CD4-positive, alpha-beta T cell treated with Interleukin-10 for 1 hour (primary cell): ENCODE measurements at regions not wholly inside any gene's neighbourhood (a gene's known extent, or its start where the extent isn't known, plus 50 kb on each side); places are given as distances from the start of the nearest gene placed in this dataset.
"Not testable (repeated sequence)": the region's sequence is repeated elsewhere in the genome, so short reads cannot be mapped to it uniquely, and the experiment has no call there.

Experiments
- DNase-seq: peaks from one replicate; pipeline ENCODE4 v3.0.0-alpha.2; 2020

DNA sequence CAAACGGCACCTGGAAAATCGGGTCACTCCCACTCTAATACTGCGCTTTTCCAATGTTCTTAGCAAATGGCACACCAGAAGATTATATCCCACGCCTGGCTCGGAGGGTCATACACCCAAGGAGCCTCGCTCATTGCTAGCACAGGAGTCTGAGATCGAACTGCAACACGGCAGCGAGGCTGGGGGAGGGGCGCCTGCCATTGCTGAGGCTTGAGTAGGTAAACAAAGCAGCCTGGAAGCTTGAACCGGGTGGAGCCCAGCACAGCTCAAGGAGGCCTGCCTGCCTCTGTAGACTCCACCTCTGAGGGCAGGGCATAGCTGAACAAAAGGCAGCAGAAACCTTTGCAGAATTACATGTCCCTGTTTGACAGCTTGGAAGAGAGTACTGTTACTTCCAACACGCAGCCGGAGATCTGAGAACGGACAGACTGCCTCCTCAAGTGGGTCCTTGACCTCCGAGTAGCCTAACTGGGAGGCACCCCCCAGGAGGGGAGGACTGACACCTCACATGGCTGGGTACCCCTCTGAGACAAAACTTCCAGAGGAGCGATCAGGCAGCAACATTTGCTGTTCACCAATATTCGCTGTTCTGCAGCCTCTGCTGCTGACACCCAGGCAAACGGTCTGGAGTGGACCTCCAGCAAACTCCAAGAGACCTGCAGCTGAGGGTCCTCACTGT lies 472.3 kb upstream of the PHF14 start:
- not testable (repeated sequence) for DNase-seq

DNA sequence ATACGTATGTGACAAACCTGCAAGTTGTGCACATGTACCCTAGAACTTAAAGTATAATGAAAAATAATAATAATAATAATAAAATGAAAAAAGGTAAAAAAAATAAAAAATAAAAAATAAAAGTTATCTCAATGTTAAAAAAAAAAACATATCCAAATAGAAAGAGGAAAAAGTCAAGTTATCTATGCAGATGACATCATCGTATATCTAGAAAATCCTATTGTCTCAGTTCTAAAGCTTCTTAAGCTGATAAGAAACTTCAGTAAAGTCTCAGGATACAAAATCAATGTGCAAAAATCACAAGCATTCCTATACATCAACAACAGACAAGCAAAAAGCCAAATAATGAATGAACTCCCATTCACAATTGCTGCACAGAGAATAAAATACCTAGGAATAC lies 466.6 kb upstream of the PHF14 start:
- no peak for DNase-seq

DNA sequence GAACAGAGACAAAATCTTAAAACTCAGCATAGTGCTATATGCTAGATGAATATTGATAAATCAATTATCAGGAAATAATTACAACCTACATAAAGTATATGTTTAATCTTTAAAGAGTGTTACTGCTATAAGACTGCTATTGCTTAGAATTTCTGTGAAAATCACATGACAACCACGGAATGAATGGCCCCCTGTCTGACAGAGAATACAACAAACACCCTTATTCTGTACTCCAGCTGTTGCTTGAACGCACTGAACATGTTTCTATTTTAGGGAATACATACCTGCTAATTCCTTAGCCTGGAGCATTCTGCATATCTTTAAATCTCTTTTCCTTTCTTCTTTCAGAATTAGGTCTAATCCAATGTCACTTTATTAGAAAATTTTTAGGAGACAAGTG lies 452.4 kb upstream of the PHF14 start:
- no peak for DNase-seq

DNA sequence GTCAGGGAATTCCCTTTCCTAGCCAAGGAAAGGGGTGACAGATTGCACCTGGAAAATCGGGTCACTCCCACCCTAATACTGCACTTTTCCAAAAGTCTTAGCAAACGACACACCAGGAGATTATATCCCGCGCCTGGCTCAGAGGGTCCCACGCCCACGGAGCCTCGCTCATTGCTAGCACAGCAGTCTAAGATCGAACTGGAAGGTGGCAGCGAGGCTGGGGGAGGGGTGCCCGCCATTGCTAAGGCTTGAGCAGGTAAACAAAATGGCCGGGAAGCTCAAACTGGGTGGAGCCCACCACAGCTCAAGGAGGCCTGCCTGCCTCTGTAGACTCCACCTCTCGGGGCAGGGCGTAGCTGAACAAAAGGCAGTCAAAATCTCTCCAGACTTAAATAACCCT lies 440.2 kb upstream of the PHF14 start:
- not testable (repeated sequence) for DNase-seq

DNA sequence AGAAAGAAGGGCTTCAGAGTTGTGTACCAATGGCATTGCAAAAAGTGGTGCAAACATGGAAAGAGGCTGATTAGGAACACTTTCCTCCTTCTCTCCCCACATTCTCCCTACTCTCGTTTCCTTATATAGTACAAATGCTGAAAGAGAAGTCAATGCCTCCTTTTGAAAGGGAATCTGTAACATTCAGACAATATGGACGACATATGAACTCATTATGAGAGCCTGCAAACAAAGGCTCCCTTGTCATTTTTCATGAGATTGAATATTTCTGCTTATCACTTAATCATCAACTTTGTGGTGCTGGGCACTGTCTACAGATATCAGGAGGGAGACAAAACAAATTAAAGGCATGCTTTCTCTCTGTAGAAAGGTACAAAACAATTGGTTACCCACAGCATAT lies 437.1 kb upstream of the PHF14 start:
- DNase-seq = no peak

DNA sequence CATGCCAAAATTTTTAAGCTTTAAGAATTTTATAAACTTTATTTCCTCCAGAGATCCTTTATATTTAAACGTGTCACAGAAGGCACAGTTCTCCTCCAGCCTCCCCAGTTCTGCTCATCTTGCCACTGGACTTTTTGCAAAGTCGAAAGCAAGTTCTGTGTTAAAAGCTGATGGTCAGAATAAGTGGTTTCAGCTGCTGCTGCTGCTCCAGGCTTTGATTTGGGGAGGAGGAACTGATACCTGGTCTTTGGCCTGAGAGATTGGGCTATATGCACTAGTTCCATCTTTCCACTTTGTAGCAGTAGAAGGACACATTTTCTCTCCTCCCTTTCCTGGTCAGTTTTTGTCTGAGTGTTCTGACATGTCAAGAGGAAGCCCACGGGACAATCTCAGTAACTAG lies 435.9 kb upstream of the PHF14 start:
- no peak for DNase-seq

DNA sequence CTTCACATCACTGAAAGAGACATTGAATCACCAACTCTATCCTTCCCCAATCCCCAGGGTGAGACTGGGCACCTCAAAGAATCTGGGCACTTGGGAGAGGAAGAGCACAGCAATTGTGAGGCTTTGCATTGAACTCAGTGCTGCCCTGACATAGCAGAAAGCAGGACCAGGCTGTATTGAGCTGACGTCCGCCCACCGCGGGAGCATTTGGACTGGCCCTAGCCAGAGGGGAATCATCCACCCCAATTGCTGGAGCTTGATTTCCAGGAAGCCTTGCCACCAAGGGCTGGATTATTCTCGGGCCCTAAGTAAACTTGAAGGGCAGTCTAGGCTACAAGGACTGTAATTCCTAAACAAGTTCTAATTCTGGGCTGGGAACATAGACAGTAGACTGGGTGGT lies 416.3 kb upstream of the PHF14 start:
- DNase-seq = no peak

DNA sequence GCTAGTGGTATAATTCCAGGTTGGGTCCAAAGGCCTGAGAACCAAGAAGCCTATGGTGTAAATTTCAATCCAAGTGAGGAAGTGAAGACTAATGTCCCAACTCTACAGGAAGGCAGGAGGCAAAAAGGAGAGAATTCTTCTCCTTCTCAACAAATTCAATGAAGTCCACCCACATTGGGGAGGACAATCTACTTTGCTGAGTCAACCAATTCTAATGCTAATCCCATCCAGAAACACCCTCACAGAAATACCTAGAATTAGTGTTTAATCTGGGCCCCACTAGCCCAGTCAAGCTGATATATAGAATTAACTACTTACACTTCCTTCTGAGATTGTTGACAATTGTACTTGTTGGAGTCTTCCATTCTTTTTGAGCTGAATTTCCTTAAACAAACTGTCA lies 413.2 kb upstream of the PHF14 start:
- DNase-seq = no peak

DNA sequence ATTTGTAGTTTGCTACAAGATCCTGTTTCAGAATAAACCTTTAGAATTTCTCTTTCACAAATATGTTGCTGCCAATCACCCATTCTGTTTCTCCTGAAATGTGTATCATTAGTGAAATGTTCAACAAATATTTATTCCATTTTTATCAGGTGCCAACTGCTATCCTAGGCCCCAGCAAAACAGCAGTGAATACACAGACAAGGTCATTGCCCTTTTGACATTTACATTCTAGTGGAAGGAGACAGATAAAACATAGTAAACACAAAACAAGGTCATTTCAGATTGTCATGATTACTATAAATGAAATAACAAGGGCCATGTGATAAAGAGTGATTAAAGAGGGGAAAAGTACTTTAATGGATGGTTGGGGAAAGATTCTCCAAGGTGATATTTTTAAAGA lies 404.8 kb upstream of the PHF14 start:
- DNase-seq = no peak

DNA sequence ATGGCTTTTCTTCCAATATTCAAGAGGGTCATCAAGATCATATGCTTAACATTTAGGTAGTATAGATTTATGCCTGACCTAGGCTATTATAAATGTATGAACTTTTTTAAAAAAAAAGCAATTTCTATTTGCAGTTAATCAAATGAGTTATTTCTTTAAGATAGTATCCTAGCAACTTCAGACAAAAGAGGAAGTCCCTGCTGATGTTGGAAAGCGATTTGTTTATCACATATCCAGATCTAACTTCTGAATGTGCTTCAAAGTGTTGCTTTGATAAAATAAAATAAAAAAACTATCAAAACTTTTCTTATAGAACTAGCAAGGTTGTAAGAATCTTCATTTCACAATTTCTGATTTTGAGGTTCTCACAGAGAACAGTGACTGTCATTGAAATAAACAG lies 401.9 kb upstream of the PHF14 start:
- DNase-seq = no peak

DNA sequence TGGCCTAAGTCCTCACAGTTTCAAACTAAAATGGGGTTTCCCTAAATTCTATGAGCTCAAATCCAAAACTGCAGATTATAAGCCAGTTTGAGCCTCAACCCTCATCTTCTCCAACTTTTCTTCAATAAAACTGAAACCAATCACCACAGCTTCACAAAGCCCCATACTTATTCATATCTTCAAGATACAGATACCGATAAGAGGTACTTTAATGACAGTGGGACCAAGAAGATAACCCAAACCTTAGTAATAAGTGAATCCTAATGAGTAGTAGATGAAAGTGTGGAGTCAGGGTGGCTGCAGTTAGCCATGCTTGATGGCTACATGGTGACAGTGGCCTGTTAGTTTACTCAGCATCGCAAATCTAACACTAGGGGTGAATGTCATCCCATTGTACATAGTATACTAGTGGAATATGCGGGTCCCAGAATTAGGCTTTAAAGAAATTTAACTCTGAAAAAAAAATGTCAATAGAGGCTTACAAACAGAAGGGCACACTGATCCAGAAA lies 395.8 kb upstream of the PHF14 start:
- no peak for DNase-seq

DNA sequence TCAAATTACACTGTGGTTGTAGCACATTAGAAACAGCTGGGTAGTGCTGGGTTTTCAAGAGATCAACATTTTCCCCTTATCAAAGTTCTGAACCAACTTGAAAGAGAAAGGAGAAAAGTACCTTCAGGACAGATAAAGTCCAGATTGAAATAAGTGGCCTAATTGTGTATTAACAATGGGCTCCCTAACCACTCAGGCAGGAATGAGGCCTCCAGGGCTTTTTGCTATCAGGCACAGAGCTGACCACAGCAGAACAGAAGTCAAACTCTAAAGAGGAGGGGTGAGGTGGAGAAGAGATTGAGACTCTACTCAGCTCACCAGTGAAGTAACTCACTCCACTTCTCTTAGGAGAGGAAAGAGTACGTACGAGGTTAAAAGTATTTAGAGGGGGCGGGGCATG lies 394.1 kb upstream of the PHF14 start:
- DNase-seq = no peak

DNA sequence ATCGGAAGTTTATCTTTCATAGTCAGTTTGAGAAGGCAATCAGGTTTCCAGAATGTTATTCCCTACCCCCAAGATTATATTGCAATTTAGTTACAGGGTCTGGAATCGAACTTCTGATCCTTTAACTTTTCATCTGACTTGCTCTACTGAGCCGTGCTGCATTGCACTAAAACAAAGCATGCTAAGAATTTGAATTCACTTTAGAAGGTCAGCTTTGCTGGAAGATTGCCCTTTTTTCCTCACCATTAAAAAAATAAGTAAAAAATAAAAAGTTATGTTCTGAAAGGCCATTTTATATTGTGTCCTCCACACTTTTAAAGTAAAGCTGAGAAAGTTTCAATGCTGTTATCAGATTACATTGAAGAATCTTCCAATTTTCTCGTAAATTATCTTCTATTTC lies 388.8 kb upstream of the PHF14 start:
- no peak for DNase-seq

DNA sequence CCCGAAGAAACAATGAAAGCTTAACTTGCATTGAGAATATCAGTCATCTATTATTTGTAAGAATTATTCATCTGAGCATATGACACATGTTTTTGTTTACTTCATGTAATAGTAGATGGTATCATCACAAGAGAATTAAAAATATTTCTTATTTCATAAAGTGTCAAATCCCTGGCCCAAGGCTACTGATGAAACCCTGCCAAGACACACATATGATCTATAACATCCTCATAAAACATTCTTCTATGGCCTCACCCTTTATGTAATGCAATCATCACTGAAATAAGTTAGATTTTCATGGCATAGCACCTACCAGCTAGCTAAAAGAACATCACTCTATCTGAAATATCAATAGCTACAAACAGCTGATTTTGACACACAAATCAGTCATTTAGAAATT lies 385.6 kb upstream of the PHF14 start:
- no peak for DNase-seq

DNA sequence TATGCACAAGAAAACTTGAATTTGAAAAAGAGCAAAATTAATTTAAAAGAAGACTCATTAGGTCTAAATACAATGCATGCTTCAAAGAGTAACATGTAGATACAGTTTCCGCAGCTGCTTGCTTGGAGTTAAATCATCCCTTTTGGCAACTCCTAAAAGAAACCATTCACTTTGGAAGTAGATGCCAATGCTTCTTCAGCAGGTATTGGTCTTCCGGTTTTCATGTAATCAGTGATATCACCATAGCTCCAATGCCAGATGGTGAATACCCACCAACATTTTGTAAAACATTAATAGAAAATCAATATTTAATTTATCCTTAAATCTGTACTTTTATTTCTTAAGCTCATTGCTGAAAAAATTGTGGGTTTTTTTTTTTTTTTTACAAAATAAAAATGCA lies 381.1 kb upstream of the PHF14 start:
- no peak for DNase-seq

DNA sequence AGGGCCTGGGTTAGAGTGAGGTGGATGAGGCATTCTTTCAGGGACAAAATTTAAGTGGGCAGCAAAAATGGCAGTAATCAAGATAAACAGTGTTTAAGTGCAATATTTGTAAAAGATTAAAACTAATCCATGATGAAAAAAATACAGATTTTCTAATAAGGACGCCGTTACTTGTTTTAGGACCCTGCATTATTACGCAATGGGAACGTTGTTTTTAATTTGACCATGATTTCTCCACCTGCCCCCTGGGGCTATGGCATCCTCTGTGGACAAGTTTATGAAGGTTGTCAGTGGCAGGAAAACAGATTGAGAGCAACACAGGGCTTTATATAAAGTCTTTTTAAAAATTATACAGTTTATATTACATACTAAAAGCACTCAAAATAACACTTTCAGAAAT lies 380.6 kb upstream of the PHF14 start:
- DNase-seq = no peak

DNA sequence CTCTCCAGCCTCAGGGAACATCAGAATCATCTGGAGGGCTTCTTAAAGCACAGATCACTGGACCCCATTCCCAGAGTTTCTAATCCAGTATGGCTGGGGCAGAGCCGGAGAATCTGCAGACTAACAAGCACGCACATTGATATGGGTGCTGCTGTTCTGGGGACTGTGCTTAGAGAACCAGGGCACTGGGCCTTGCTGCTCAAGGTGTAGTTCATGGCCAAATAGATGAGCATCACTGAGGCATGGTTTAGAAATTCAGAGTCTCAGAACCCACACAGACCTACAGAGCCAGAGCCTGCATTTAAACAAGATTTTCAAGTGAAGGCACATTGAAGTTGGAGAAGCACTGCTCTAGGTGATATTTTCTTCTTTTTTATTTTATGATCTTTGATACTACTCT lies 376.8 kb upstream of the PHF14 start:
- no peak for DNase-seq

DNA sequence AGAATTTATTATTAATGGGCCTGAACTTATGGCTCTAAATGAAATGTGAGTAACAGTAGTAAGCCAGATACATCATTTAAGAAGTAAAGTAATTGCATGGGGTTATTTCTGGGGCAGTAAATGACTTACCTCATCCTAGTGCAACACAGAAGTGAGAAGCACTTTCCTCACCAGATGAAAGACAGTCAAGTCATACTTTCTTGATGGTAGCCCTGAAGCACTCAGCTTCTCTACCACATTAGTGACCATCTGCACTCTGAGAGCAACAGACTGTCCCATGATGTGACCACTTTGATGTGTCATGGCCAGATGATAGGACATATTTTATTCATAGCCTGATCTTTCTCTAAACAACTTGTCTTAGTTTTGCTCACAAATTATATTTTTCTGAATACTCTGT lies 369.5 kb upstream of the PHF14 start:
- no peak for DNase-seq

DNA sequence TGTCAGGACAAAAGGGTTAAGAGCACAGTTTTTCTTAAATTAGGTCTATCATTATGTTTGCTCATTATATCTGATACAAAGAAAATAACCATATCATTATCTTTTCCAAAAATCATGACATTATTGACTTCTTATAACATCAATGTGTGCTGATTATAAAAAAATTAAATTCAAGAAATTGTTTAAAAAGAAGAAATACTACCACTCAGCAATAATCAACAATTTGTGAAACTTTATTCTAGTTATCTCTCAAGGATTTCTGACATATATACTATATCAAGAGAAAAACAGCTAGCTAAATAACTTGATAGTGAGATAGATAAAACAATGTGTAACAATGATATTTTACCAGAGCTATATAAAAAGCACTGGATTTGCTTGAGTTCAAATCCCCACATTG lies 360.7 kb upstream of the PHF14 start:
- DNase-seq = no peak

DNA sequence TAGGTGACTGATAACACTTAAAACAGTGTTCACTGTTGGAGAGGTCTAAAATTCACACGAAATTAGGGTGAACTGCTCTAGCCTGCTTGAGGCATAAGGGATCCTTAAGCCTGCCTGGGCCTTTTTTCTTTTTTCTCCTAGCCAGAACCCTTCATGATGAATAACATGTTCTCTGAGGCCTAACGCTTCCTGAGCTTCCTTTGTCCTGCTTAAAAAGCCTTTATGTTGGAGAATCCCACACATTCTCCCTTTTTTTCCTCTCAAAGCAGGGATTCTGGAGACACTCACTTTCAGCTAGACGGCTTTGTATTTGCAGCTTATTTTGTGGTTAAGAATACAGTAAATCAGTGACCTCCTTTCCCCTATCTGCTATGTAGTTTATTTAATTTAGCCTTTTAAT lies 354.7 kb upstream of the PHF14 start:
- no peak for DNase-seq

DNA sequence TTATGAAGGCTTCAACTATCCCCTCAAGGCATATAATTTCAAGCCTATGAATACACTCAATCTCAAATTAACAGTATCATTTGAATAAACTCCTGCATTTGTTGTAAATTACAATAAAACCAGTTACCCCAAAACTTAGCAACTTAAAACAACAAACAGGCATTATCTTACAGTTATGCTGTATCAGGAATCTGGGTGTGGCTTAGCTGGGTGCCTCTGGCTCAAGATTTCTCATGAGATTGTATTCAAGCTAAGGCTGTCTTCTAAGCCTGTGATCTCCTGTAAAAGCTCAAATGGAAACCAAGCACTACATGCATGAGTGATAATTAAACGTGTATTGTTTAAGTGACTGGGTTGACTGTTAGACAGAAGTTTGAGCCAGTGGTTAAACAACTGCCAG lies 341.0 kb upstream of the PHF14 start:
- no peak for DNase-seq

DNA sequence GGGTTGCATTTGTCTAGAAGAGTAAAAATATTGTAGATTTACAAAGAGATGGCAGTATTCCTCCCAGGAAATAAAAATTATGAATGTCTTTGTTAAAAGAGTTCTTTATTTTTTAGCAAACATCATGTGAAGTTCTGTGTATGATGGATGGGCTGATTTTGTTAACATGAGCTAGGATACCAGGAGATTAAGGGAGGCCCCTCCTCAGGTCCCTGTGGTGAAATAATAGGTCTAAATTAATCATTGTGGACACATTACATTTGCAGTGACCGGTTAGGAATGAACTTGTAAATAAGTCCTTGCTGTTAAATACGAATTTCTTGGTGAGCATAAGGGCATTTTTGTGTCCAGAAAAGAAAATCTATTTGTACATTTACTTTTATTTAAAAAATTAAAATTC lies 339.4 kb upstream of the PHF14 start:
- DNase-seq = no peak

DNA sequence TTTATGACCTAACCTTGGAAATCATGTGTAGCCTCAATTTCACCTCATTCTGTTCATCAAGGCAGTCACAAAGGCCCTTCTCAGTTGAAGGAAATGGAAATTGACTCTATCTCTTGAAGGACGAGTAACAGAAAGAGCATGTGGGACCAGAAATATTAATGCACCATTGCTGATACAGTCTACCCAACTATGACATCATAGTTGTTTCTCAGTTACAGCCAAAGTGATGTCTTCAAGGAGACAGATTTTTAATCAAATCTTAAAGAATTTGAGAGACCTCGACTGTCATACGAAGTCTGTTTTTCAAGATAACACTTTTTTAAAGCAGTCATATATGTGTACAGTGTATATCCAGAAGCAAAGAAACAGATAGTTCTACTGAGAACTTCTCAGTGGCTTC lies 335.7 kb upstream of the PHF14 start:
- DNase-seq = no peak

DNA sequence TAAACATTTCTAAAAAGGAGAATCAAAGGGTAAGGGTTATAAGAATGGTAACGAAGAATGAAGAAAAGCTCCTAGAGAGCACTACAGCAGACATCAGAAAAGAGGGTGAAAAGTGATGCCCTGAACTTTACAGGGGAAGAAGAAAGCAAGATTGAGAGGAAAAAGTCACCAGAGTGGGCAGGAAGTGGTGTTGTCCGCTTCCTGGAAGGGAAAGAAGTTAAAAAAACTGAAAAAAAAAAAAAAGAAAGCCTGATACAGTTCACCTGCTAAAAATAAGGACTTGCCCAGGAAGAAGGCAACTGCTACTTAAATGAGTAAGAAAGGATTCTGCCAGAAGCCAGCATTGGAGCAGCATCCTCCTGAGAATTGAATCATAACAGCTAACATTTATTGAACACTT lies 330.1 kb upstream of the PHF14 start:
- peak; percentile 7 for DNase-seq

DNA sequence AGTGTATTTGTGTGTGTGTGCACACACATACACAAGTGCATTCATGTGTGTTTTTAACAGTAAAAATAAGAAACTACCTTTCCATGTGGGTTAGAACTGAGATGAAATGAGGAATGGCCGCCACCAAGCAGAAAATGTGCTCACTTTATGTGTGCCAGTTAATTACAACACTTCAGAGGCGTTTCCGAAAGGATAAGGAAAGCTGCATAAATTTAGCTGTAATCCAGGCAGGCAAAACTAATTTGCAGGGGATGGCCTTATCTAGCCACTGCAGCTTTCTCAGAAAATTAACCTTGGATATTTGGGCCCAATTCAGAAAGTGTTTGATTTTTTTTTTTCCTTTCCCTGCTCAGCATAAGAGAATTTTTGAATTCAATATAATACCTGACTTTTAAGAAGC lies 328.8 kb upstream of the PHF14 start:
- no peak for DNase-seq

DNA sequence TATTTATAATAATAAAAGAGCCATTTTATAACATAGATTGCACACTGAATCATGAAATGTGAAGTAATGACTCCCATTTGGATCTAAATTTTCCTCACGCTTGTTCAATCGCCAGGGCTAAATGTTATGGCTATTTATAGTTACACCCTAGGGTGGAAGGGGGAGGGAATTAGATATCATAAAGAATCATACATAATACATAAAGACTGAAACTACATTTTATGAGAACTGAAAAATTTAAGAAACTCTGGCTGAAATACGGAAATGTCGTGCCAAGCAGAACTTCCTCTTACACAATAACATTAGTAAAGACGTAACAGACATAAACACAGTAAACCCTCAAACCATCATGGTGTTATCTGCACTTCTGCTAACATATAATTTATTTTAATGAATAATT lies 327.5 kb upstream of the PHF14 start:
- no peak for DNase-seq
